ENCODE measurements at regions not wholly inside any gene's neighbourhood (a gene's known extent, or its start where the extent isn't known, plus 50 kb on each side); places are given as distances from the start of the nearest gene placed in this dataset.
"Not testable (repeated sequence)": the region's sequence is repeated elsewhere in the genome, so short reads cannot be mapped to it uniquely, and the experiment has no call there.

DNA sequence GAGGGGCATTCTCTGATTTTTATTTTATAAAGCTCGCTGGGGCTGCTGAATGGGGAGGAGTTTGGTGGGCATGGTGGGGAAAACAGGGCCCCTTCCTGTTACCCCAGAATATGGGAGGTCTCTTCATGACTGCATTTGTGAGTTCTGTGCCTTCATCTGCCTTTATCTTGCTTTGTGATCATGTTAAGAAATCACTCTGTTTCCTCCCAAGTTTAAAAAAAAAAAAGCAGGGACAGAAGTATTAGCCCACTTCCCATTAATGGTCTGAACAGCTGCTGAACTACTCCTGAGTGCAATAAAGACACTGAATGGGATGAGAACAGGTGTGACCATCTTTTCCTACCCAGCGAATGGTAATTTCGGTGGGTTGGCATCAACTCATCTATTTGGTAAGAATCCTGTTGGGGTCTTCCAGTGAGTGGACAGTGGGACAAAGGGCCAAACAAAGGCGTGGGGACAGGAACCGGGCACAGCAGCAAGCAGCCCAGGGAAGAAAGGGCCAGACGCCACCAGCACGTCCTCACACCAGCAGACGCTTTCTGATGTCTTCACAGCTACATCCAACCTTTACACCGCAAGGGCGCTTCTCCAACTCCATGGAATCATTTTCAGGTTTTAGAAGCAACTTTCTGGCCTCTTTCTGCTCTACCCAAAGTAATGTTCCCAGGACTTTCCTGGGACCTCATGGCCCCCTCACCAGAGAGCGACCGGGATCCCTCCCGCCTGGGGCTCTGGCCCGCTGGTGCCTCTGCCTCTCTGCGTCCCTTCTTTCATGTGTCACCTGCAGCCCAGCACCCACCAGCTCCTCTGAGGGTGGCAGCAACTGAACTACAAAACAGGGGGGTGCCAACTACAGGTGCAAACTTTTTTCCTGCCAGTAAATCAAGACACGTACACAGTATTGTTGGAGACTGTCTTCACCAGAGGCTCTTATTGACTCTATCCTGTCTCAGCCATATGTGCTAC is 160.2 kb downstream of the ADSS2 start:
- DNase-seq (ENCODE audit: insufficient read length) (no peak), FAIRE-seq (no peak)
- TF ChIP-seq POLR2AphosphoS5 (IDR thresholded peaks at IDR 0.05; ENCODE audit: low read depth, low read length) (no peak), TAF1 (IDR thresholded peaks at IDR 0.05; ENCODE audit: borderline replicate concordance, low read depth, low read length) (no peak), POLR2A (IDR thresholded peaks at IDR 0.05; ENCODE audit: low read depth, low read length) (no peak)

- FAIRE-seq (no peak), DNase-seq (ENCODE audit: insufficient read length) (no peak)
- TF ChIP-seq POLR2A (IDR thresholded peaks at IDR 0.05; ENCODE audit: low read depth, low read length), result no peak
- TF ChIP-seq POLR2AphosphoS5 (IDR thresholded peaks at IDR 0.05; ENCODE audit: low read depth, low read length), result no peak
- no peak for TF ChIP-seq TAF1 (IDR thresholded peaks at IDR 0.05; ENCODE audit: borderline replicate concordance, low read depth, low read length)
Measured at GRCh38 chr1:244294599-244295224, 157.0 kb downstream of the ADSS2 start.

- no peak for TF ChIP-seq TAF1 (IDR thresholded peaks at IDR 0.05; ENCODE audit: borderline replicate concordance, low read depth, low read length)
- DNase-seq (ENCODE audit: insufficient read length) (no peak), FAIRE-seq (no peak)
Measured at GRCh38 chr1:244296003-244296402, 155.7 kb downstream of the ADSS2 start.

DNA sequence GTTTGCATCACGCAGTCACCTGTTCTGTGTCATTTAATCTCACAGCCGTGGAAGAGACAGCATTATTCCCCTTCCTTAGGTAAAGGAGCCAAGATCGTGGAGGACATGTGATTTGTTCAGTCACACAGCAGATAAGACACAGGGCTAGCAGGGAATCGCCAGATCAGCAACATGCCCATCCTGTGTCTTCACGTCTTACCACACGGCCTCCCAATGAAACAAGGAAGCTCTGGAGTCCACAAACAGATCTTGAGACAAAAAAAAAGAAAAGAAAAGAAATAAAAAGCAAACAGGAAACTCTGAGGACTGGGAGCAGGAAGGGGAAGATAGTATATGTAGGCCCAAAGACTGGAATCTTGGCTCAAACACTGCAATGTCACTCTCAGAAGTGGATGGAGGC is 155.3 kb downstream of the ADSS2 start:
- TF ChIP-seq POLR2AphosphoS5 (IDR thresholded peaks at IDR 0.05; ENCODE audit: low read depth, low read length) (no peak), TAF1 (IDR thresholded peaks at IDR 0.05; ENCODE audit: borderline replicate concordance, low read depth, low read length) (no peak), POLR2A (IDR thresholded peaks at IDR 0.05; ENCODE audit: low read depth, low read length) (no peak)
- no peak for DNase-seq (ENCODE audit: insufficient read length)
- FAIRE-seq, result no peak

DNA sequence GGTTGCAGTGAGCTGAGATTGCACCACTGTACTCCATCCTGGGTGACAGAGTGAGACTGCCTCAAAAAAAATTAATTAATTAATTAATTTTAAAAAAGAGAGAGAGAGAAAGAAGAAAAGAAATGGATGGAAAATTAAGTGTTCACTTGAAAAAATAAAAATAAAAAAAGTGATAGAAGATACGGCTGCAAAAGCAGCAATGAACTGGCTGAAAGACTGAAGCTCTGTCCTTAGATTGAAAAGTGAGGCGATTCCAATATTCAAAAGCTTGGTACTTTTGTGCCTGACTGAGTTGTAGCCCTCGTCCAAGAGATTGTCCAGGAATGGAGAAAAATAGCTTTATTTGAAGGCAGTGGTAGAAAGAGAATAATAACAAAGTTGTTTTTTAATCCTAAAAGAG is 154.6 kb downstream of the ADSS2 start:
- DNase-seq (ENCODE audit: insufficient read length) (no peak), FAIRE-seq (no peak)
- TF ChIP-seq POLR2A (IDR thresholded peaks at IDR 0.05; ENCODE audit: low read depth, low read length) (no peak), POLR2AphosphoS5 (IDR thresholded peaks at IDR 0.05; ENCODE audit: low read depth, low read length) (no peak), TAF1 (IDR thresholded peaks at IDR 0.05; ENCODE audit: borderline replicate concordance, low read depth, low read length) (no peak)

GRCh38 chr1:244297616-244298015 is 154.1 kb downstream of the ADSS2 start:
- FAIRE-seq (no peak), DNase-seq (ENCODE audit: insufficient read length) (no peak)
- TF ChIP-seq TAF1 (IDR thresholded peaks at IDR 0.05; ENCODE audit: borderline replicate concordance, low read depth, low read length) (no peak), POLR2AphosphoS5 (IDR thresholded peaks at IDR 0.05; ENCODE audit: low read depth, low read length) (no peak), POLR2A (IDR thresholded peaks at IDR 0.05; ENCODE audit: low read depth, low read length) (no peak)

DNA sequence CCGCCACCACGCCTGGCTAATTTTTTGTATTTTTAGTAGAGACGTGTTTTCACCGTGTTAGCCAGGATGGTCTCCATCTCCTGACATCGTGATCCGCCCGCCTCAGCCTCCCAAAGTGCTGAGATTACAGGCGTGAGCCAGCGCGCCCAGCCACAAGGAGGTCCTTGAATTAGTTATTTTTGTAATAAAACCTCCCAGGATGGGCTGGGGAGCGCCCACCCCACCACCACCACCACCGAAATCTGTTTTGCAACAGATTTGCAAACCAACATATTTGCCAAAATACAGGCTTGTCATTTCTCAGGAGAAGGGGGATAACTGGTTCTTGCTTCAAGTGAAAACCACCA is 151.7 kb downstream of the ADSS2 start:
- DNase-seq (ENCODE audit: insufficient read length); FAIRE-seq: not testable (repeated sequence)

DNA sequence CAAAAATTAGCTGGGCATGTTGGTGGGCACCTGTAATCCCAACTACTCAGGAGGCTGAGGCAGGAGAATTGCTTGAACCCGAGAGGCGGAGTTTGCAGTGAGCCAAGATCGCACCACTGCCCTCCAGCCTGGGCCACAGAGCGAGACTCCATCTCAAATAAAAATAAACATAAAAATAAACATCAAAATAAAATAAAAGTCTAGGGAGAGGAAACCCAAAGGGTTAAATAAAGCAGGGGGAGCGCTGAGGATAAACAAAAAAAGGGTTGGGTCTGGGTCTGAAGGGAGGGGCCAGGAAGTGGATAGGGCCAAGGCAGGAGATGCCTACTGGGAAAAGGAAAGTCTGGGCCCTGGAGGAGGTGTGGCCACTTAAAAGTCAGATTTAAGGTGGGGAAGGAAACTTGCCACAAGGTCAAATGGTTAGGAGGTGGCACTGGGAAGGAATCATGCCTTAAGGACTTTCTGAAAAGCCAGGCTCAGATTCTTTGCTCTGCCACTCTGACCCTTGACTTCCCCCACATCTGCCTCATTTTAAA is 150.0 kb downstream of the ADSS2 start:
- DNase-seq (ENCODE audit: insufficient read length), result no peak

GRCh38 chr1:244302876-244303609 is 148.7 kb downstream of the ADSS2 start:
- no peak for FAIRE-seq
- DNase-seq (ENCODE audit: insufficient read length), result no peak
- TF ChIP-seq POLR2AphosphoS5 (IDR thresholded peaks at IDR 0.05; ENCODE audit: low read depth, low read length) (no peak), POLR2A (IDR thresholded peaks at IDR 0.05; ENCODE audit: low read depth, low read length) (no peak), TAF1 (IDR thresholded peaks at IDR 0.05; ENCODE audit: borderline replicate concordance, low read depth, low read length) (no peak)

More for the DNA sequence above, 150.0 kb downstream of the ADSS2 start:
- no peak for TF ChIP-seq POLR2AphosphoS5 (IDR thresholded peaks at IDR 0.05; ENCODE audit: low read depth, low read length)
- no peak for FAIRE-seq

- no peak for TF ChIP-seq POLR2AphosphoS5 (IDR thresholded peaks at IDR 0.05; ENCODE audit: low read depth, low read length)
- TF ChIP-seq POLR2A (IDR thresholded peaks at IDR 0.05; ENCODE audit: low read depth, low read length), result no peak
- TF ChIP-seq TAF1 (IDR thresholded peaks at IDR 0.05; ENCODE audit: borderline replicate concordance, low read depth, low read length), result no peak
- FAIRE-seq (no peak), DNase-seq (ENCODE audit: insufficient read length) (no peak)
Measured at GRCh38 chr1:244303610-244303969, 148.1 kb downstream of the ADSS2 start.

- FAIRE-seq (no peak), DNase-seq (ENCODE audit: insufficient read length) (no peak)
- TF ChIP-seq TAF1 (IDR thresholded peaks at IDR 0.05; ENCODE audit: borderline replicate concordance, low read depth, low read length), result no peak
- no peak for TF ChIP-seq POLR2A (IDR thresholded peaks at IDR 0.05; ENCODE audit: low read depth, low read length)
- no peak for TF ChIP-seq POLR2AphosphoS5 (IDR thresholded peaks at IDR 0.05; ENCODE audit: low read depth, low read length)
Measured at GRCh38 chr1:244304156-244304555, 147.6 kb downstream of the ADSS2 start.

GRCh38 chr1:244304656-244305055 is 147.1 kb downstream of the ADSS2 start:
- TF ChIP-seq POLR2A (IDR thresholded peaks at IDR 0.05; ENCODE audit: low read depth, low read length), result no peak
- TF ChIP-seq TAF1 (IDR thresholded peaks at IDR 0.05; ENCODE audit: borderline replicate concordance, low read depth, low read length), result no peak
- TF ChIP-seq POLR2AphosphoS5 (IDR thresholded peaks at IDR 0.05; ENCODE audit: low read depth, low read length), result no peak
- DNase-seq (ENCODE audit: insufficient read length), result no peak
- FAIRE-seq, result no peak
